Psoas muscle (tissue), 7 donors: ENCODE measurements at regions not wholly inside any gene's neighbourhood (a gene's known extent, or its start where the extent isn't known, plus 50 kb on each side); places are given as distances from the start of the nearest gene placed in this dataset.

ENCODE experiments used
- ATAC-seq, 4 donors: fragments of 200-7000 bp; cut with Tn5 transposase; one replicate each; pipeline ENCODE4 v1.9.1; 2020; ENCODE audit warnings: moderate library complexity in 3 of 4, mild to moderate bottlenecking in 2 of 4
- DNase-seq, 2 donors: peaks; one replicate each; pipeline ENCODE4 v3.0.0-alpha.2; 2020
- H3K27ac ChIP-seq: fragments of 200-600 bp; one replicate; pipeline ENCODE4 v1.8.0; 2022
- H3K27me3 ChIP-seq, 3 donors: fragments of 200-600 bp in 1 of 3; one replicate each; pipeline versions ENCODE4 v1.6.1 to v1.8.0; 2013 to 2022; ENCODE audit warnings: low read length in 2 of 3, mild to moderate bottlenecking in 2 of 3, moderate library complexity in 1 of 3; ENCODE audit not compliant: insufficient read depth in 3 of 3
- H3K36me3 ChIP-seq, 2 donors: fragments of 200-600 bp in 1 of 2; one replicate each; pipeline versions ENCODE4 v1.6.1 to v1.8.0; 2013 to 2022; ENCODE audit warnings: low read depth in 1 of 2, mild to moderate bottlenecking in 1 of 2, moderate library complexity in 1 of 2; ENCODE audit not compliant: insufficient read depth in 1 of 2
- H3K4me1 ChIP-seq: fragments of 200-600 bp; one replicate; pipeline ENCODE4 v1.8.0; 2022
- H3K4me3 ChIP-seq: fragments of 200-600 bp; one replicate; pipeline ENCODE4 v1.8.0; 2022; ENCODE audit warnings: mild to moderate bottlenecking
- H3K9me3 ChIP-seq: fragments of 200-600 bp; one replicate; pipeline ENCODE4 v1.8.0; 2022
- CTCF ChIP-seq: fragments of 200-600 bp; IDR thresholded peaks from one replicate; pipeline ENCODE4 v1.8.0; 2022; ENCODE audit warnings: antibody characterized with exemption
- WGBS, 3 donors: extraction: QIAGEN DNeasy Blood & Tissue Kit; methylation state at CpG; one replicate each; pipeline versions ENCODE4 v1.1.6 to v1.1.7; 2013; 5-methylcytosine and 5-hydroxymethylcytosine counted together
- intact Hi-C, 2 donors: fragments of 100-400 bp; cut with DNase I; formaldehyde crosslinking; loops; one replicate each; pipeline versions ENCODE4 v1.11.0 to v1.14.2; 2022
- donor health status: healthy with polysubstance abuse.
- donor health status: DM: no; HTN: no; CAD: no; lungs with moderate emphysema.
- donor health status: Bipolar disorder and iron deficiency.
- donor health status: healthy.
- donor health status: DM: yes; HTN: yes; CAD: no.
- donor health status: DM: no; HTN: no; CAD: no.
- donor health status: DM: yes; HTN: yes; CAD: no.

GRCh38 chr15:62378772-62379498 is 213.8 kb upstream of the C2CD4B start:
- no peaks in the 10 kb centered on the region for H3K36me3 ChIP-seq
- TF ChIP-seq CTCF, result no peak
- DNase-seq (no peak), ATAC-seq (peak in 1 of 4 donors; percentile 40)
- no peaks in the 10 kb centered on the region for H3K4me1 ChIP-seq
- H3K27ac ChIP-seq, result no peak overlapping the region
- WGBS, 3 donors, result 30 to 40% (median 30%) methylated on average over 5 of the region's 5 CpGs
- H3K27me3 ChIP-seq, result no peaks in the 10 kb centered on the region
- H3K9me3 ChIP-seq, result no peaks in the 10 kb centered on the region
- intact Hi-C loops, result loop anchor here in 1 of 2 donors (5.0 kb wide), 1 partner anchor 278 kb away; no protein-coding TSS in a partner anchor
- no peak overlapping the region for H3K4me3 ChIP-seq

GRCh38 chr15:62380011-62380410 is 214.9 kb upstream of the C2CD4B start:
- Histone ChIP-seq H3K27ac (no peak overlapping the region), H3K4me3 (no peak overlapping the region), H3K27me3 (no peaks in the 10 kb centered on the region), H3K9me3 (no peaks in the 10 kb centered on the region), H3K4me1 (no peaks in the 10 kb centered on the region), H3K36me3 (no peaks in the 10 kb centered on the region)
- ATAC-seq (no peak), DNase-seq (no peak)
- 37 to 56% (median 44%) methylated on average over 4 of the region's 4 CpGs for WGBS, 3 donors
- no peak for TF ChIP-seq CTCF
- intact Hi-C loops, result no loop called here

- Histone ChIP-seq H3K27me3 (no peaks in the 10 kb centered on the region), H3K9me3 (no peaks in the 10 kb centered on the region), H3K4me3 (no peak overlapping the region), H3K4me1 (no peaks in the 10 kb centered on the region), H3K27ac (no peak overlapping the region), H3K36me3 (no peaks in the 10 kb centered on the region)
- ATAC-seq (no peak), DNase-seq (no peak)
- intact Hi-C loops, result no loop called here
- TF ChIP-seq CTCF, result no peak
- 90 to 95% (median 92%) methylated on average over 1 of the region's 1 CpG for WGBS, 3 donors
Measured at GRCh38 chr15:62382046-62382445, 217.0 kb upstream of the C2CD4B start.

GRCh38 chr15:62389885-62390790 is 225.1 kb upstream of the C2CD4B start, which contains the start of gene TLN2:
TSS of gene TLN2 (plus strand) at chr15:62390550.
- peak; percentile 79 to 86 for DNase-seq
- WGBS, 3 donors, result 0% methylated on average over 58 to 74 of the region's 74 CpGs
- intact Hi-C loops, result loop anchor here (2.0 to 10.0 kb wide), 7 partner anchors 42 to 352 kb away; no protein-coding TSS in a partner anchor
- no peaks in the 10 kb centered on the region for H3K9me3 ChIP-seq
- H3K27me3 ChIP-seq, result no peaks in the 10 kb centered on the region
- TF ChIP-seq CTCF, result no peak
- H3K4me1 ChIP-seq, result peaks cover 23% of the 10 kb centered on the region
- peak; percentile 82 to 85 (median 83) for ATAC-seq
- peak within 1 kb of the TSS; percentile 94 for H3K27ac ChIP-seq
- H3K4me3 ChIP-seq, result peak within 1 kb of the TSS; percentile 85
- H3K36me3 ChIP-seq, result no peaks in the 10 kb centered on the region
